MCF 10A (cell line): ENCODE measurements at regions not wholly inside any gene's neighbourhood (a gene's known extent, or its start where the extent isn't known, plus 50 kb on each side); places are given as distances from the start of the nearest gene placed in this dataset.

ENCODE experiments used
- BruUV-seq: library from RNA; stranded (reverse); fragments of 400-500 nt; replicated peaks from 2 replicates; lab custom pipeline; 2021; lab: Mats Ljungman, UMichigan
- CTCF ChIA-PET: fragments of 300-600 bp; sonication (Branson Sonifier 250); formaldehyde crosslinking; extraction: SDS; loops from one replicate; lab custom pipeline; 2021; ENCODE audit warnings: antibody characterized with exemption, inconsistent platforms; lab: Yijun Ruan, JAX
- POLR2A ChIA-PET: fragments of 300-600, 350-650 bp; sonication (Branson Sonifier 250); formaldehyde crosslinking; extraction: SDS; loops from one replicate; lab custom pipeline; 2020; ENCODE audit warnings: antibody characterized with exemption, inconsistent platforms; lab: Yijun Ruan, JAX
- DNase-seq: peaks from one replicate; pipeline ENCODE4 v3.0.0-alpha.2; 2018; ENCODE audit not compliant: unreplicated experiment
- H3K27ac Mint-ChIP-seq: one replicate; pipeline ENCODE4 v1.8.0; 2022; ENCODE audit warnings: mild to moderate bottlenecking, low read depth, mixed read lengths; ENCODE audit not compliant: unreplicated experiment
- H3K27me3 Mint-ChIP-seq: one replicate; pipeline ENCODE4 v1.8.0; 2022; ENCODE audit warnings: mixed read lengths; ENCODE audit not compliant: insufficient read depth, unreplicated experiment
- H3K36me3 Mint-ChIP-seq: one replicate; pipeline ENCODE4 v1.8.0; 2022; ENCODE audit warnings: mild to moderate bottlenecking, moderate library complexity, mixed read lengths; ENCODE audit not compliant: insufficient read depth, unreplicated experiment
- H3K4me1 Mint-ChIP-seq: one replicate; pipeline ENCODE4 v1.8.0; 2022; ENCODE audit warnings: mixed read lengths; ENCODE audit not compliant: insufficient read depth, unreplicated experiment
- H3K4me3 Mint-ChIP-seq: one replicate; pipeline ENCODE4 v1.8.0; 2022; ENCODE audit warnings: mild to moderate bottlenecking, moderate library complexity, mixed read lengths; ENCODE audit not compliant: unreplicated experiment
- H3K9me3 Mint-ChIP-seq: one replicate; pipeline ENCODE4 v1.8.0; 2022; ENCODE audit warnings: mixed read lengths; ENCODE audit not compliant: unreplicated experiment
- intact Hi-C: fragments of 100-400 bp; cut with micrococcal nuclease; formaldehyde crosslinking; loops from 2 replicates; pipeline ENCODE4 v1.14.1; 2022
- TF ChIP-seq, protein P1 (sequence below): fragments of 200-600 bp; IDR thresholded peaks from one replicate; pipeline ENCODE4 v1.8.0; 2022; ENCODE audit warnings: antibody characterized with exemption, mild to moderate bottlenecking; ENCODE audit not compliant: unreplicated experiment

DNA sequence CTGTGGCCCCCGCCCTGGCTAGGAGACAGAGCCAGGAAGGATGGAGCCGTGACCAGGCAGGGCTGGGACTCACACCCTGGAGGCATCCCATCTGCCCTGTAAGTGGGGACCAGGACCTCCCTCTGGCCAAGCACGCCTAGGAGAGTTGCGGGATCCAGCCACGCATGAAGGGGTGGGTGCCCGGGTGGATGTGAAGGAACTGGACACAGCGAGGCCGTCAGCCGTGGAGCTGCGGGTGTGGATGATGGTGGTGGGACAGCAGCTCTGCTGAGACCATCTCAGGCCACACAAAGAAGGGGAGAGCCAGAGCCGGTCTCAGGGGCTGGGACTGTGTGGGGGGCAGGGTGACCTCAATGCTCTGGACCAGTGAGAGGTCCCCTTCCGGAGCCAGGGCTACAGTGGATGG, 746.4 kb downstream of the BRD1 start:
- Mint-ChIP-seq H3K4me1 (no peaks in the 10 kb centered on the region), H3K27ac (no peak overlapping the region), H3K36me3 (no peaks in the 10 kb centered on the region), H3K9me3 (peaks cover 26% of the 10 kb centered on the region), H3K27me3 (no peaks in the 10 kb centered on the region), H3K4me3 (no peak overlapping the region)
- CTCF ChIA-PET = no interaction called here
- TF ChIP-seq, protein P1, sequence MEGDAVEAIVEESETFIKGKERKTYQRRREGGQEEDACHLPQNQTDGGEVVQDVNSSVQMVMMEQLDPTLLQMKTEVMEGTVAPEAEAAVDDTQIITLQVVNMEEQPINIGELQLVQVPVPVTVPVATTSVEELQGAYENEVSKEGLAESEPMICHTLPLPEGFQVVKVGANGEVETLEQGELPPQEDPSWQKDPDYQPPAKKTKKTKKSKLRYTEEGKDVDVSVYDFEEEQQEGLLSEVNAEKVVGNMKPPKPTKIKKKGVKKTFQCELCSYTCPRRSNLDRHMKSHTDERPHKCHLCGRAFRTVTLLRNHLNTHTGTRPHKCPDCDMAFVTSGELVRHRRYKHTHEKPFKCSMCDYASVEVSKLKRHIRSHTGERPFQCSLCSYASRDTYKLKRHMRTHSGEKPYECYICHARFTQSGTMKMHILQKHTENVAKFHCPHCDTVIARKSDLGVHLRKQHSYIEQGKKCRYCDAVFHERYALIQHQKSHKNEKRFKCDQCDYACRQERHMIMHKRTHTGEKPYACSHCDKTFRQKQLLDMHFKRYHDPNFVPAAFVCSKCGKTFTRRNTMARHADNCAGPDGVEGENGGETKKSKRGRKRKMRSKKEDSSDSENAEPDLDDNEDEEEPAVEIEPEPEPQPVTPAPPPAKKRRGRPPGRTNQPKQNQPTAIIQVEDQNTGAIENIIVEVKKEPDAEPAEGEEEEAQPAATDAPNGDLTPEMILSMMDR = no peak
- POLR2A ChIA-PET = no interaction called here
- no peak for DNase-seq
- no TSS peak for BruUV-seq
- intact Hi-C loops = no loop called here

DNA sequence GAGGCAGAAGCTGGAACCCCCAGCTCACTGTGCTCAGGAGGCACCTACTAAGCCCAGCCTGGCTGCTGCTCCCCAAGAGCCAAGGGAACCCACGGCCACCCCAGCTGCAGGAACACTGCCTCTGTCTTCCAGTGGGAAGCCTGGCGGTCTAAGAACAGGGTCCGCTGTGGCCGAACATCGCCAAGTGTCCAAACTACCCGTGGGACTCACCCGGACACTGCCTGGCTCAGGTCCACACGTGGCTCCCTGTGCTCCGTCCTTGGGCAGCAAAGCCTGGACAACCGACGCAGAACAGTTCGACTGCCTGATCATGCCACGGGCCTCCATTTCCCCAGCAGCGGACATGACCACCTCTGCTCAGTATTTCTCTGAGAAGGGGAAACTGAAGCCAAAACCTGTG, 747.0 kb downstream of the BRD1 start:
- DNase-seq = no peak
- Mint-ChIP-seq H3K9me3 (peaks cover 19% of the 10 kb centered on the region), H3K4me3 (no peak overlapping the region), H3K4me1 (no peaks in the 10 kb centered on the region), H3K36me3 (no peaks in the 10 kb centered on the region), H3K27me3 (no peaks in the 10 kb centered on the region), H3K27ac (no peak overlapping the region)
- TF ChIP-seq, protein P1 = no peak
- no TSS peak for BruUV-seq
- intact Hi-C loops = no loop called here
- POLR2A ChIA-PET = no interaction called here
- CTCF ChIA-PET = no interaction called here

DNA sequence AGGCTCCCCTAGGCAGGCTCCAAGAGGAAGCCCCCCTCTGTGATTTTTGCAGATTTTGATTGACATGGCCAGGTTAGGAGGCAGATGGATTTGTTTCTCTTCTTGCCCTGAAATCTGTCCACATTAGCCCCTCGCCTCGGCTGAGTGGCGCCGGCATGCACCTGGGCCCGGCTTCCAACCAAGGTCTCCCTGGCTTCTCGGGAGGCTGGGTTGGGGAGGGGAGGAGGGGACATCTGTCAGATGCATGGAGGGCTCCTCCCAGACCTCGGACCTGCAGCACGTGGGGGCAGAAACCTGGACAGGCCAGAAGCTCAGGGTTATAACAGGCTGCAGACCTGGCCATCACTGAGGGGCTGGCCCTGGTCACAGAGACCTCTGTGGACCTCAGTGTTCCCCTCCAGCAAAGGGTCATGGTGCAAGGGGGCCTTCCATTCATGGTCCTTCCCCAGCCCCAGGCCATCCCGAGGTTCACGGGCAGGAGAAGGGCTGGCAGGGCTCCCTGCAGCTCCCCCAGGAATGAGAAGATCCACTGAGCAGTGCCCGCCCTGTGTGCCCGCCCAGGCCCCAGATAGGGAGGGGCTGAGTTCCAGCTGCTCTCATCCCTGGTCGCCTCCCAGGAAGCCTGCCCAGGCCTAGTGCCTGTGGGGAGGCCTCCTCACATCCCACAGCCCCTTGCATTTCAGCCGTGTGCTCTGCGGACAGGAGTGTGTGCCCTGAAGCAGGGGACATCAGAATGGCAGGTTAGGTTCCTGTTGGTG, 747.8 kb downstream of the BRD1 start:
- TF ChIP-seq, protein P1 = no peak
- H3K27me3 Mint-ChIP-seq = no peaks in the 10 kb centered on the region
- intact Hi-C loops = no loop called here
- ChIA-PET POLR2A (no interaction called here), CTCF (no interaction called here)
- no peak overlapping the region for H3K27ac Mint-ChIP-seq
- H3K4me3 Mint-ChIP-seq = no peak overlapping the region
- no peaks in the 10 kb centered on the region for H3K36me3 Mint-ChIP-seq
- H3K4me1 Mint-ChIP-seq = no peaks in the 10 kb centered on the region
- DNase-seq = no peak
- BruUV-seq = no TSS peak
- peaks cover 19% of the 10 kb centered on the region for H3K9me3 Mint-ChIP-seq

DNA sequence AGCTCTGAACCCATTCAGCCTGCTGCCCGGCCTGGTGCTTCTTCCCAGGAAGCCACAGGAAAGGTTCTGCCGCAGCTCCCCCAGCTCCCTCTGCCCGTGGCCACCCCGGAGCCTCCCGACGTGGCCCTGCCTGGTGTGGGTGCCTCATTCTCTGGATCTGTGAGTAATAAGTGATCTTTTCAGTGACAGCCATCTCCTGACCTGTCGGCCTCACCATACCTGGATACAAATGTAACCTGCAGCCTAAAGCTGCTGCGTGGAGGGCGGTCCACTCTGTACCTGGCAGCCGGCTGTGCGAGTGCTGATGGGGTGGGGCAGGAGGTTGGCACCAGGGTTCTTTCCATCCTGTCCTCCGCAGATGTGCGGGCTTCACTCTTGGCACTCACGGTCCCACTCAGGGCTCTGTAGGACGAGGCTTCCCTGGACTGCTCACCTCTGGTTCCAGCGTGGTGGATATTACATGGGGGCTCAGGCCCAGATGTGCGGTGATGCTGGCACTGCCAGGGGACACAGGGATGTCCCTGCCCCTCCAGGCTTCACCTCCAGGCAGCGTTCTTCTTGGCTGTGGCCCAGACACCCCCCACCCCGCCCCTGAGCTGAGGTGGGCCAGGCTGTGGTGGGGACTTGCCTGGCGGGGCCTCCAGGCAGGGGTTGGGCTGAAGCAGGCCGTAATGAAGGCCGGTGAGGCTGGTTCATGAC, 748.5 kb downstream of the BRD1 start:
- no peaks in the 10 kb centered on the region for H3K27me3 Mint-ChIP-seq
- H3K36me3 Mint-ChIP-seq = no peaks in the 10 kb centered on the region
- ChIA-PET POLR2A (no interaction called here), CTCF (no interaction called here)
- H3K4me1 Mint-ChIP-seq = no peaks in the 10 kb centered on the region
- peaks cover 19% of the 10 kb centered on the region for H3K9me3 Mint-ChIP-seq
- intact Hi-C loops = no loop called here
- no TSS peak for BruUV-seq
- TF ChIP-seq, protein P1 = no peak
- DNase-seq = no peak
- H3K27ac Mint-ChIP-seq = no peak overlapping the region
- H3K4me3 Mint-ChIP-seq = no peak overlapping the region
